WTC11 (cell line): ENCODE measurements at regions not wholly inside any gene's neighbourhood (a gene's known extent, or its start where the extent isn't known, plus 50 kb on each side); places are given as distances from the start of the nearest gene placed in this dataset.

ENCODE experiments used
- ATAC-seq: fragments of 200-7000 bp; cut with Tn5 transposase; 2 replicates; pipeline ENCODE4 v1.10.0; 2021; ENCODE audit warnings: mild to moderate bottlenecking, moderate library complexity
- CTCF ChIA-PET: fragments of 300-600 bp; sonication (Branson Sonifier 250); formaldehyde crosslinking; loops from one replicate; lab custom pipeline; 2021; ENCODE audit warnings: antibody characterized with exemption; lab: Charles Lee
- POLR2A ChIA-PET: fragments of 350-600 bp; sonication (Branson Sonifier 250); formaldehyde crosslinking; loops from one replicate; lab custom pipeline; 2021; ENCODE audit warnings: antibody characterized with exemption; lab: Charles Lee
- DNase-seq: peaks from one replicate; pipeline ENCODE4 v3.0.0; 2021; ENCODE audit warnings: low spot score
- H3K27ac Mint-ChIP-seq: 2 replicates; pipeline ENCODE4 v1.8.0; 2021; ENCODE audit warnings: mixed read lengths
- H3K27me3 Mint-ChIP-seq: 2 replicates; pipeline ENCODE4 v1.8.0; 2021; ENCODE audit warnings: low read depth, mild to moderate bottlenecking, moderate library complexity, mixed read lengths
- H3K36me3 Mint-ChIP-seq: 2 replicates; pipeline ENCODE4 v1.8.0; 2021; ENCODE audit warnings: mixed read lengths
- H3K4me1 Mint-ChIP-seq: 2 replicates; pipeline ENCODE4 v1.8.0; 2022; ENCODE audit warnings: mixed read lengths
- H3K4me3 Mint-ChIP-seq: 2 replicates; pipeline ENCODE4 v1.8.0; 2021; ENCODE audit warnings: mild to moderate bottlenecking, moderate library complexity, mixed read lengths
- H3K9me3 Mint-ChIP-seq: 2 replicates; pipeline ENCODE4 v1.8.0; 2021; ENCODE audit warnings: mixed read lengths
- ARID4B ChIP-seq: sonication (generic); formaldehyde crosslinking; IDR thresholded peaks from 2 replicates; pipeline ENCODE4 v1.8.0; 2023; ENCODE audit warnings: missing genetic modification reagents, mild to moderate bottlenecking, borderline replicate concordance
- ATF2 ChIP-seq: sonication (generic); formaldehyde crosslinking; IDR thresholded peaks from 2 replicates; pipeline ENCODE4 v1.8.1; 2022; ENCODE audit warnings: low read depth, missing genetic modification reagents, borderline replicate concordance
- ATF6 ChIP-seq: sonication (generic); formaldehyde crosslinking; IDR thresholded peaks from 2 replicates; pipeline ENCODE4 v1.8.1; 2023; ENCODE audit warnings: mild to moderate bottlenecking, missing genetic modification reagents
- CTCF ChIP-seq: fragments of 200-600 bp; IDR thresholded peaks from 2 replicates; pipeline ENCODE4 v1.8.0; 2022; ENCODE audit warnings: antibody characterized with exemption
- ESRRA ChIP-seq: sonication (generic); formaldehyde crosslinking; IDR thresholded peaks from 2 replicates; pipeline ENCODE4 v1.8.1; 2022; ENCODE audit warnings: mild to moderate bottlenecking, missing genetic modification reagents, borderline replicate concordance
- FOXJ3 ChIP-seq: sonication (generic); formaldehyde crosslinking; IDR thresholded peaks from 2 replicates; pipeline ENCODE4 v1.9.0; 2021; ENCODE audit warnings: missing genetic modification reagents, mild to moderate bottlenecking, borderline replicate concordance
- FOXP1 ChIP-seq: sonication (generic); formaldehyde crosslinking; IDR thresholded peaks from 2 replicates; pipeline ENCODE4 v1.8.0; 2022; ENCODE audit warnings: missing genetic modification reagents, mild to moderate bottlenecking, moderate library complexity, borderline replicate concordance
- MLX ChIP-seq: sonication (generic); formaldehyde crosslinking; IDR thresholded peaks from 2 replicates; pipeline ENCODE4 v1.8.1; 2023; ENCODE audit warnings: mild to moderate bottlenecking, missing genetic modification reagents, moderate library complexity
- MYBL2 ChIP-seq: sonication (generic); formaldehyde crosslinking; IDR thresholded peaks from 2 replicates; pipeline ENCODE4 v1.8.1; 2023; ENCODE audit warnings: mild to moderate bottlenecking, moderate library complexity, missing genetic modification reagents
- NFE2L1 ChIP-seq: sonication (generic); formaldehyde crosslinking; IDR thresholded peaks from 2 replicates; pipeline ENCODE4 v1.8.1; 2023; ENCODE audit warnings: missing genetic modification reagents
- NR1H2 ChIP-seq: sonication (generic); formaldehyde crosslinking; IDR thresholded peaks from 2 replicates; pipeline ENCODE4 v1.9.0; 2021; ENCODE audit warnings: mild to moderate bottlenecking, moderate library complexity, missing genetic modification reagents
- NR3C1 ChIP-seq: sonication (generic); formaldehyde crosslinking; conservative IDR thresholded peaks from 2 replicates; pipeline ENCODE4 v1.8.1; 2023; ENCODE audit warnings: low read depth, mild to moderate bottlenecking, missing genetic modification reagents
- PRDM15 ChIP-seq: sonication (generic); formaldehyde crosslinking; IDR thresholded peaks from 2 replicates; pipeline ENCODE4 v1.8.0; 2022; ENCODE audit warnings: missing genetic modification reagents
- SOX15 ChIP-seq: fragments of 250-450 bp; sonication (Bioruptor Pico); IDR thresholded peaks from 2 replicates; pipeline ENCODE4 v1.9.0; 2021; ENCODE audit warnings: mild to moderate bottlenecking
- STAT6 ChIP-seq: sonication (generic); formaldehyde crosslinking; conservative IDR thresholded peaks from 2 replicates; pipeline ENCODE4 v1.8.1; 2023; ENCODE audit warnings: mild to moderate bottlenecking, low read depth, missing genetic modification reagents, moderate library complexity
- TEAD4 ChIP-seq: sonication (generic); formaldehyde crosslinking; IDR thresholded peaks from 2 replicates; pipeline ENCODE4 v1.8.0; 2022; ENCODE audit warnings: mild to moderate bottlenecking, missing genetic modification reagents
- ZNF232 ChIP-seq: sonication (generic); formaldehyde crosslinking; IDR thresholded peaks from 2 replicates; pipeline ENCODE4 v1.8.0; 2022; ENCODE audit warnings: mild to moderate bottlenecking, missing genetic modification reagents
- ZNF396 ChIP-seq: fragments of 250-450 bp; sonication (Bioruptor Pico); IDR thresholded peaks from 2 replicates; pipeline ENCODE4 v1.8.0; 2021; ENCODE audit warnings: mild to moderate bottlenecking, moderate library complexity, borderline replicate concordance
- ZNF423 ChIP-seq: fragments of 250-450 bp; sonication (Bioruptor Pico); IDR thresholded peaks from 2 replicates; pipeline ENCODE4 v2.1.2; 2022; ENCODE audit warnings: mild to moderate bottlenecking, moderate library complexity

- TF ChIP-seq MLX (CRISPR knock-in tag) (no peak), SOX15 (CRISPR knock-in tag) (no peak), ZNF396 (CRISPR knock-in tag) (no peak)
Observed at GRCh38 chr9:86764671-86765343, 182.5 kb downstream of the GAS1 start (continued).

- H3K4me3 Mint-ChIP-seq, result no peak overlapping the region
- peaks cover 10% of the 10 kb centered on the region for H3K4me1 Mint-ChIP-seq
- DNase-seq (no peak), ATAC-seq (no peak)
- ChIA-PET POLR2A (no interaction called here), CTCF (no interaction called here)
- TF ChIP-seq ATF2 (CRISPR knock-in tag), result no peak
- no peak for TF ChIP-seq FOXJ3
- TF ChIP-seq ARID4B, result no peak
- no peak for TF ChIP-seq PRDM15 (CRISPR knock-in tag)
- TF ChIP-seq ZNF232, result no peak
- no peak for TF ChIP-seq MYBL2 (CRISPR knock-in tag)
- TF ChIP-seq TEAD4, result no peak
- TF ChIP-seq ATF6, result no peak
- TF ChIP-seq CTCF, result no peak
- TF ChIP-seq NFE2L1 (CRISPR knock-in tag), result no peak
- TF ChIP-seq STAT6, result no peak
- no peak for TF ChIP-seq ESRRA (CRISPR knock-in tag)
- TF ChIP-seq FOXP1 (CRISPR knock-in tag), result no peak
- TF ChIP-seq NR1H2, result no peak
- TF ChIP-seq ZNF423 (CRISPR knock-in tag), result no peak
- TF ChIP-seq NR3C1, result no peak
- H3K9me3 Mint-ChIP-seq, result peaks cover 9% of the 10 kb centered on the region
- H3K36me3 Mint-ChIP-seq, result no peaks in the 10 kb centered on the region
- no peak overlapping the region for H3K27ac Mint-ChIP-seq
- H3K27me3 Mint-ChIP-seq, result no peaks in the 10 kb centered on the region
Observed at GRCh38 chr9:86764221-86764624, 183.1 kb downstream of the GAS1 start.
